ENCODE measurements at regions not wholly inside any gene's neighbourhood (a gene's known extent, or its start where the extent isn't known, plus 50 kb on each side); places are given as distances from the start of the nearest gene placed in this dataset.

GRCh38 chr4:4803216-4803911, 56.1 kb upstream of the MSX1 start:
- in situ Hi-C loops (cut with MboI), result no loop called here
- no peak overlapping the region for H3K9ac ChIP-seq (ENCODE audit: insufficient read depth in 1 of 2, low read depth in 2 of 2, low read length in 2 of 2)
- intact Hi-C loops (cut with micrococcal nuclease), result no loop called here
- no TSS peak for BruUV-seq (replicated peaks)
- no peaks in the 10 kb centered on the region for H4K20me1 ChIP-seq (replicated peaks; ENCODE audit: control insufficient read depth, insufficient read depth, low read length)
- TF ChIP-seq SAP30 (IDR thresholded peaks at IDR 0.05; ENCODE audit: borderline replicate concordance, insufficient read depth, low read depth, low read length, poor library complexity, severe bottlenecking) (no peak), NCOA6 (IDR thresholded peaks at IDR 0.05) (no peak), SLC30A9 (CRISPR knock-in tag; IDR thresholded peaks at IDR 0.05) (no peak), ARID1B (IDR thresholded peaks at IDR 0.05) (no peak), ZFP1 (CRISPR knock-in tag; IDR thresholded peaks at IDR 0.05) (no peak), NKRF (IDR thresholded peaks at IDR 0.05; ENCODE audit: borderline replicate concordance) (no peak), FUS (optimal IDR thresholded peaks at IDR 0.05; ENCODE audit: low read depth, low read length) (no peak), ZNF639 (CRISPR knock-in tag; conservative IDR thresholded peaks at IDR 0.05 in 1 of 2, IDR thresholded peaks at IDR 0.05 in 1 of 2) (no peak), ZBED1 (IDR thresholded peaks at IDR 0.05) (no peak), CHD4 (IDR thresholded peaks at IDR 0.05; ENCODE audit: insufficient read depth, insufficient replicate concordance, low read depth, low read length, poor library complexity, severe bottlenecking) (no peak), GTF2F1 (IDR thresholded peaks at IDR 0.05; ENCODE audit: low read depth, low read length) (no peak)
- H3K4me3 ChIP-seq, result no peak overlapping the region
- H3K4me1 ChIP-seq (replicated peaks in 1 of 2; ENCODE audit: control insufficient read depth in 2 of 2, insufficient read depth in 2 of 2, low read length in 2 of 2), result no peaks in the 10 kb centered on the region
- 0% methylated on average over 4 of the region's 5 CpGs for WGBS (ENCODE audit: insufficient coverage, low coverage, missing lambda C conversion rate)
- no peaks in the 10 kb centered on the region for H3K36me3 ChIP-seq (ENCODE audit: control insufficient read depth, insufficient read depth, low read length)
- H3K27me3 ChIP-seq (ENCODE audit: control insufficient read depth in 2 of 2, insufficient read depth in 2 of 2, low read length in 2 of 2), result peaks cover 0 to 36% of the 10 kb centered on the region in 2 experiments; a peak in 4 of 5 replicates
- DNase-seq (ENCODE audit: extremely low read depth in 1 of 4, low spot score in 3 of 4), result no peak
- FAIRE-seq, result no peak
- ChIA-PET CTCF (ENCODE audit: low intra/inter-chr PET ratio) (no interaction called here), POLR2A (no interaction called here)
- no peaks in the 10 kb centered on the region for H3K9me3 ChIP-seq (replicated peaks; ENCODE audit: control insufficient read depth, insufficient read depth, low read depth, low read length)
- H3K9me1 ChIP-seq (ENCODE audit: control insufficient read depth, insufficient read depth, low read length), result no peaks in the 10 kb centered on the region
- no peak overlapping the region for H2AFZ ChIP-seq (ENCODE audit: low read depth, low read length)
- ATAC-seq, result no peak
- no peak overlapping the region for H3K27ac ChIP-seq (ENCODE audit: extremely low read depth, low read depth, low read length)
- H3K79me2 ChIP-seq (ENCODE audit: control insufficient read depth, insufficient read depth, low read length), result no peaks in the 10 kb centered on the region
- no peak overlapping the region for H3K4me2 ChIP-seq (ENCODE audit: insufficient read depth, low read length)

All from K562 (cell line).